ENCODE measurements at regions not wholly inside any gene's neighbourhood (a gene's known extent, or its start where the extent isn't known, plus 50 kb on each side); places are given as distances from the start of the nearest gene placed in this dataset.
"Not testable (repeated sequence)": the region's sequence is repeated elsewhere in the genome, so short reads cannot be mapped to it uniquely, and the experiment has no call there.

GRCh38 chr21:27338007-27338406 lies 371.1 kb upstream of the ADAMTS5 start:
- not testable (repeated sequence) for TF ChIP-seq CTCF, MYC, MAX (IDR thresholded peaks at IDR 0.05; ENCODE audit: low read depth, low read length)

Measured in NB4 (cell line).